HG03025 (cell line): ENCODE measurements at regions not wholly inside any gene's neighbourhood (a gene's known extent, or its start where the extent isn't known, plus 50 kb on each side); places are given as distances from the start of the nearest gene placed in this dataset.

Experiments used
- ATAC-seq: cut with Tn5 transposase; IDR thresholded peaks from one replicate; pipeline ENCODE4 v1.9.1; 2021; ENCODE audit warnings: mild to moderate bottlenecking, moderate library complexity; ENCODE audit not compliant: unreplicated experiment, low FRiP score

- no peak for ATAC-seq
Observed at GRCh38 chrX:124275182-124275894, 57.1 kb upstream of the TEX13D start.

- ATAC-seq, result no peak
Observed at GRCh38 chrX:124280294-124280902, 52.1 kb upstream of the TEX13D start.

GRCh38 chrX:124282580-124282979 lies 49.9 kb upstream of the TEX13D start:
- no peak for ATAC-seq
